ENCODE measurements at regions not wholly inside any gene's neighbourhood (a gene's known extent, or its start where the extent isn't known, plus 50 kb on each side); places are given as distances from the start of the nearest gene placed in this dataset.

DNA sequence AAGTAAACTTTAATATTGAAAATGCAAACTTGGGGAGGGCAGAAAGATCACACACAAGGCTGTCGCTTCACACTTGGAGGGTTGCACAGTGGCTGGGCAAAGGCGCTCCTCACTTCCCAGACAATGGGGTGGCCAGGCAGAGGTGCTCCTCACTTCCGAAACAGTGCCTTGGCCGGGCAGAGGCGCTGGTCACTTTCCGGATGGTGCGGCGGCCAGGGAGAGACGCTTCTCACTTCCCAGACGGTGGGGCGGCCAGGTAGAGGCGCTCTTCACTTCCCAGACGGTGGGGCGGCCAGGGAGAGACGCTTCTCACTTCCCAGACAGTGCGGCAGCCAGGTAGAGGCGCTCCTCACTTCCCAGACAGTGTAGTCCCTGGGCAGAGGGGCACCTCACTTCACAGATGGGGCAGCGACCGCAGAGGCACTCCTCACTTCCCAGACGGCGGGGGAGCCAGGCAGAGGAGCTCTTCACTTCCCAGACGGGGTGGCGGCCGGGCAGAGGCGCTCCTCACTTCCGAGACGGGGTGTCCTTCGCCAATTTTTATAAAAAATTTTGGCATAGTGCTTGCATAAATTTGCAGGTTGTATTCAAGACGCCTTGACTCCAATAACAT, 140.8 kb upstream of the PZP start:
- DNase-seq (ENCODE audit: low read depth): no peak
- H3K4me3 ChIP-seq (ENCODE audit: low read depth, low read length): no peak overlapping the region

DNA sequence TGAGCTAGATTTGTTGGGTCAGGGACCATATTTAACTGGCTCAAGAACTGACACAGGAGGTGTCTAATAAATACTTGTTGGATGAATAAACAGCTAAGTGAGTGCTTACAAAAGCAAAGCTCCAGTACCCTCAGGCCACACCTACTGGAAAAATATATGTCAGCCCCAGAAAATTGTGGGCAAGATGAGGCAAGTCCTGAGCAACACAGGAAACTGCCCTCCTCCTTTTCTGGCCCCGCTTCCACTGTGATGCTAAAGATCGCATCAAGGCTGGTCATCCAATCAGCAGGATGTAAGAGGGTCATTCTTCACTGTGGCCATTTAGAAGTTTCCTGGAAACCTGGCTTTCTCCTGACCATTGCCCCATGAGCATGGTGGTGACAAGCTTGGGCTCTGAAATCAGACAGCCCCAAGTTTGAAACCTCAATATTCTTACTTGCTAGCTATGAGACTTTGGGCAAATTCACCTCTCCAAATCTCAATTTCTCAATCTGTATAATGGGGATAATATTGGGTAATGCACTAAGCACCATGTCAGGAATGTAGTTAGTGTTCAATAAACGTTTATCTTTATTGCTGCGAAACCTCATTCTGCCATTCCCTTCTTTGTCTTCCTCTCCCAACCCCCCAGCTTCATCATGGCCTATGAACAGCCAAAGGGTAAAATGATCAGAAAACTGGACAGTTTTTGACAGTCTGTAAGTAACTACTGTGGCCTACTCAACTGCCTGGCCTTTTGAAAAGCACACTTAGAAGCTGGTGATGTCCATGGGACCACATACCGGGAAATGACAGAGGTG, 139.3 kb upstream of the PZP start:
- TF ChIP-seq, protein P1, sequence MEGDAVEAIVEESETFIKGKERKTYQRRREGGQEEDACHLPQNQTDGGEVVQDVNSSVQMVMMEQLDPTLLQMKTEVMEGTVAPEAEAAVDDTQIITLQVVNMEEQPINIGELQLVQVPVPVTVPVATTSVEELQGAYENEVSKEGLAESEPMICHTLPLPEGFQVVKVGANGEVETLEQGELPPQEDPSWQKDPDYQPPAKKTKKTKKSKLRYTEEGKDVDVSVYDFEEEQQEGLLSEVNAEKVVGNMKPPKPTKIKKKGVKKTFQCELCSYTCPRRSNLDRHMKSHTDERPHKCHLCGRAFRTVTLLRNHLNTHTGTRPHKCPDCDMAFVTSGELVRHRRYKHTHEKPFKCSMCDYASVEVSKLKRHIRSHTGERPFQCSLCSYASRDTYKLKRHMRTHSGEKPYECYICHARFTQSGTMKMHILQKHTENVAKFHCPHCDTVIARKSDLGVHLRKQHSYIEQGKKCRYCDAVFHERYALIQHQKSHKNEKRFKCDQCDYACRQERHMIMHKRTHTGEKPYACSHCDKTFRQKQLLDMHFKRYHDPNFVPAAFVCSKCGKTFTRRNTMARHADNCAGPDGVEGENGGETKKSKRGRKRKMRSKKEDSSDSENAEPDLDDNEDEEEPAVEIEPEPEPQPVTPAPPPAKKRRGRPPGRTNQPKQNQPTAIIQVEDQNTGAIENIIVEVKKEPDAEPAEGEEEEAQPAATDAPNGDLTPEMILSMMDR (conservative IDR thresholded peaks at IDR 0.05; ENCODE audit: low read depth, low read length): no peak
- no peak for DNase-seq (ENCODE audit: low read depth)
- no peak overlapping the region for H3K4me3 ChIP-seq (ENCODE audit: low read depth, low read length)

More for the DNA sequence above, 140.8 kb upstream of the PZP start:
- TF ChIP-seq, protein P1 (conservative IDR thresholded peaks at IDR 0.05; ENCODE audit: low read depth, low read length): no peak

DNA sequence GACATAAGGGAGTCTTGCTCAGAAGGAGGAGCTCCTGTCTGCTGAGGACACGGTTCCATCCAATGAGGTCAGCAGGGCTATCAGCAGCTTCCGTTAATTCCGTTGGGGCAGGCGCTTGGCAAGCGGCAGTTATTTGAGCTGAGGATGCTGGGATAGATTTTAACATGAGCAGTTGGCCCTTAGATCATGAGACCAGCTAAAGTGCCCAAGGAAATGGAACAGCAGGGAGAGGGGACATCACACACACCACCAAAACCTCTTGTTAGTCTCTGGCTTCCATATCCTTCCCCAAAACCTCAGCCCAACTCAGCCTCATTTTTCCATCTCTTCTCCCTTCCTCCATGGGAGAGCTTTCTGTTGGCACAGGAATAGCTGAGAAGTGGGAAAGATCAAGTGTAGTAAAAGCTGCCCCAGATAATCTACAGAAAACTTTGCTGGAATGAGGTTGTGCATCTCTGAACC, 138.7 kb upstream of the PZP start:
- TF ChIP-seq, protein P1 (conservative IDR thresholded peaks at IDR 0.05; ENCODE audit: low read depth, low read length): no peak
- H3K4me3 ChIP-seq (ENCODE audit: low read depth, low read length): no peak overlapping the region
- DNase-seq (ENCODE audit: low read depth): no peak

DNA sequence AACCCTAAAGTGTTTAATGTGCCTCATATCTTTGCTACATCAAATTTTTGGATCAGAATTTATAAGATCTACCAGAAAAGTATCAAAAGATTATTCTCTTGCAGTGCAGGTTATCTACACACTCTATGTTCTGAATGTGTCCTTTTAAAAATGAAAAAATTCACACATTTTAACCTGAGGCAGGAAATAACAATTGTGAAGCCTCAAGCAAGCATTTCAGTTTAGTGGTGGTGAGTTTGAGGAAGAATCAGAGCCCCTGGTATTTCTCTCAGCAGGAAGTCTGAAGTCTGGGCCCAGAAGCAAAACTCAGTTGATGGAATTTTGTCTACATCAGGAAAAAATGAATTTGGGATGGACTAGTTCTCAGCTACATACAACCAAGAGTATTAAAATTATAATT, 137.0 kb upstream of the PZP start:
- TF ChIP-seq, protein P1 (conservative IDR thresholded peaks at IDR 0.05; ENCODE audit: low read depth, low read length): no peak
- DNase-seq (ENCODE audit: low read depth): no peak
- no peak overlapping the region for H3K4me3 ChIP-seq (ENCODE audit: low read depth, low read length)

DNA sequence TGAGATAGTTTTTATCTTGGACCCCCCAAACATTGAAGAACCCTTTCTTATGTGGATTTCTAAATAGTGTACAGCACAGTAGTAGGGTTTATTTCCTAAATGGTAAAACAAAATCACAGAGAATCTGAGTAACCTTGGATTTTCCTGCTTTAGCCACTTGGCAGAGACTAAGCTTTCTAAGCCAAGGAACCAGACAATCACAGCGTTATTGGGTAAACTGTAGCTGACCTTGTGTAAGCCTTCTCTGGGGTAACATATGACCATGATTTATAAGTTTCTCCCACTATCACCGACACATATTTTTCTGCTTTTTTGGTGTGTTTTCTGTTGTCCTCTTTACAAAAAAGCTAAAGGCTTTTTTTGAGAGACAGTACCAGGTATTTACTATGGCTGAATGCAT, 136.3 kb upstream of the PZP start:
- TF ChIP-seq, protein P1 (conservative IDR thresholded peaks at IDR 0.05; ENCODE audit: low read depth, low read length): no peak
- no peak for DNase-seq (ENCODE audit: low read depth)
- no peak overlapping the region for H3K4me3 ChIP-seq (ENCODE audit: low read depth, low read length)

DNA sequence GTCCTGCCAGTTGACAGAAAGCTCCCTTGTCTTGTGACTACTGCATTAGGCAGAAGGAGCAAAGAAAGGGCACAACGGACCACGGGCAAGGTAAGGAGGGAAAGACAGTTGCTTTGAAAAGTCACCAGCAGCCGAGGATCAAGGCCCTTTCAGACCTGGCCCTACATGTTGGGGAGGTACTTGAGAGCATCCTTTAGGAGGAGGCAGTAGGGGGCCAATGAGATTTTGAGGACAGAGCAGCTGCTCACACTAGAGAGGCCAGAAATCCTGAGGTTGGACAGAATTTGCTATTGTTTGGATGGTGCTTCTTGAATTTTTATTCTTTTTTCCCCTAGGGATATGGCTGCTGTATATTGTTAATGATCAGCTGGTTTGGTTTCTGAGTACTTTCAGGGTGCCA, 135.5 kb upstream of the PZP start:
- H3K4me3 ChIP-seq (ENCODE audit: low read depth, low read length): no peak overlapping the region
- DNase-seq (ENCODE audit: low read depth): no peak
- TF ChIP-seq, protein P1 (conservative IDR thresholded peaks at IDR 0.05; ENCODE audit: low read depth, low read length): no peak

All from epithelial cell of proximal tubule (primary cell).